PFSK-1 (cell line): ENCODE measurements at regions not wholly inside any gene's neighbourhood (a gene's known extent, or its start where the extent isn't known, plus 50 kb on each side); places are given as distances from the start of the nearest gene placed in this dataset.

Source experiments
- POLR2AphosphoS5 ChIP-seq: IDR thresholded peaks from 2 replicates; pipeline ENCODE4 v1.6.1; 2012; ENCODE audit warnings: low read depth, mild to moderate bottlenecking, control low read depth, low read length, moderate library complexity
- TAF1 ChIP-seq: IDR thresholded peaks from 2 replicates; pipeline ENCODE4 v1.6.1; 2012; ENCODE audit warnings: low read length, control low read depth, borderline replicate concordance; ENCODE audit not compliant: insufficient read depth

GRCh38 chr4:53744446-53745160 lies 153.3 kb upstream of the LNX1 start:
- TF ChIP-seq POLR2AphosphoS5 (no peak), TAF1 (no peak)
